Stimulated activated CD8-positive, alpha-beta memory T cell treated with anti-CD3 and anti-CD28 coated beads, Interleukin-12 subunit alpha, Interleukin-12 subunit beta, amount 100 ng/mL, for 24 hours (primary cell): ENCODE measurements at regions not wholly inside any gene's neighbourhood (a gene's known extent, or its start where the extent isn't known, plus 50 kb on each side); places are given as distances from the start of the nearest gene placed in this dataset.
"Not testable (repeated sequence)": the region's sequence is repeated elsewhere in the genome, so short reads cannot be mapped to it uniquely, and the experiment has no call there.

Experiments used
- DNase-seq: peaks from one replicate; pipeline ENCODE4 v3.0.0-alpha.2; 2020; ENCODE audit errors: extremely low read depth

DNA sequence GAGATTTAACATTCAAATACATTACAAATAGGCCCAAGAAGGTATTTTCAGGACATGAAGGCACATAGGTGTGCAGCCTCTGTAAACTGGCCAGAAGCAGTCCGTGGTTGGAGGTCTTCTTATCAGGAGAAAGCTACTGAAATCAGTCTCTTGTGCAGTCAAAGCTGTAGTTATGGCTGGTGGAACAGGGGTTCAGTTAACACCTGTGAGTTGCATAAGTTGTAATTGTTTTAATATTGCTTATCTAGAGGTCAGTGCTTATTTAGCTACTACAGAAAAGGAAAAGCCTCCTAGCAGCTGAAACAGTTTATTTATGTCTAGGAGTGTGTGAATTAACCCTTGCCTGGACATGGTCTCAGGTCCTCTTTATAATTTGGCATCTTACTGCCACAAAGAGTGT is 377.6 kb upstream of the MDGA2 start:
- no peak for DNase-seq

DNA sequence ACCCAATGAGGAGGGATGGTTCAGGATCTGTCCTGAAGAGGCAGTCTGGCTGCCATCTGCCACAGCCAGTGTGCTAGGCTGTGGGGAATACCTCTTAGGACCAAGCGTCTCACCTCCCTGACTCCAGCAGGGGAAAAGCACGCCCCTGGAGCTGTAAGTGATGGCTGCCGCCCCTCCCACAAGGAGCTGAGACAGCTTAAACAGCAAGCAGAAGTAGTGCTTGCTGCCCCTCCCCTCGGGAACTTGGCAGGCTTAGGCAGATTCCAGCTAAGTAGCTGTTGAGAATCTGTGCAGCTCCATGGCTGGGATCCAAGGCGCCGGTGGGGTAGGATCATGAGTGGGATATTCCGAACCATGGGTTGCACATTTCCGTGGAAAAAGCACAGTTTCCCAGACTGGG is 360.4 kb upstream of the MDGA2 start:
- DNase-seq: no peak

DNA sequence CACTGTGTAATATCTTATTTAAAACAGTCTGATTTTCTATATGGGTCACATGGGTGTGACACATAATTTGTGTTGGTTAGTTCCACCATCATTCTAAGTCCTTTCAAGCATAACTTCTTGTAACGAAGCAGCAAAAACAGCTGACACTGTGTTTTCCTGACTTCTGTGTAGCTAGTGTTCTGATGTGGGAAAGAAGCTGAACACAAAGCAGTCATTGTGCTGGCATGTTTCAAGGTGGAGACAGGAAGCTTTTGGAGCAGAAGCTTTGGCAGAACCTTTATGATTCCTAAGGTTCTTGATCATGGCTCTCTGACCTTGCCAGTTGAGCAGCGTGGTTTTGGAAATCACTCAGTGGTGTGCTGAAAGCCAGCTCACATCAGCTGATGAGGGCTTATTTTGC is 351.7 kb upstream of the MDGA2 start:
- DNase-seq: no peak

DNA sequence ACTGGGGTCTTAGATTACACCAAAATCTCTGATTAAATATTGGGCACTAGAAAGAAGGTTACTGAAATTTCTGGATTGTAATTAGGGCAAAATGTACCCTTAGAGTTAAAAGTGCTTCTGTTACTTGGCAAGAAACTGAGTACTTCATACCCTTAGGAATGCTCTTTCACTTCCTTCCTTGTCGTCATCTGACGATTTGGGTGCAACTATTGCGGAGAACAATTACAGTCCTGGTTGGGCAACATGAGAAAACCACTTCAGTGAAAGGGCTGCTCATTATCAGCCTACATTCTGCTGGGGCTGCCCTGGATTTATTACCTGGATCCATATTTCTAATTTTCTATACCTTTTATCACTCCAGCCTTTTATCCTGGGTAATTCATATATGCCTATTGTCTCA is 348.5 kb upstream of the MDGA2 start:
- DNase-seq: no peak

DNA sequence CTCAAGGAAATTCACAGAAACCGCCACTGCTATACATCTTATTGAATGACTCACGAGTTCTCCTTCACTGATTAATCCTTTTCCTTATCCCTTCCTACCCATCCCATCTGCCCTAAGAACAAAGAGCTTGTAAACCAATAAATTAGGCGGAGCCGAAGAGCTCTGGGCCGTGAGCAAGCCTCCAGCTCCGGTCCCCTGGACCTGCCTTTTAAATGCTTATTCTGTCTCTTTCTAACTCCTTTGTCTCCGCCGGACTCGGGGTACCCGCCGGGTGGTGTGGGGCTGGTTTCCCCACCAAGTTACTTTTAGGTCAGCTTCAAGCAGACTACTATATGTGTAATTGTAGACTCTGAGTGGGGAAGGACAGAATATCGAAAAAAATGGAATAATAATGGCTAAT is 336.1 kb upstream of the MDGA2 start:
- DNase-seq: not testable (repeated sequence)

DNA sequence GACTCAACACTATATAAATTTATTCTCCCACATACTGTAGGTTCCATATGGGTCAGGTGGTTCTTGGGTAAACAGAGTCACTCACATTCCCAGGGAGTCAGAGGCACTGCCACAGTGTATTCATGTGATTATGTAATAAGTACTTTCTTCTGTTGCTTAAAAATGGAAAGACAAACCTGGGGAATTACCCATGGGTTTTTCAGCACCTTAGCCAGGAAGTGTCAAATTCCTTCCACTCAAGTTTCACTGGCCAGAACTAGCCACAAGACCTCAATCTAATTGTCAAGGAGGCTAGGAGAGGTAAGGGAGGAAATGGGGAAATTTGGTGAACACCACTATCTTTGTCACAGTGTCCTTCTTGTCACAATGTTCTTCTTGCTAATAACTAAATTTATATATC is 333.2 kb upstream of the MDGA2 start:
- no peak for DNase-seq

DNA sequence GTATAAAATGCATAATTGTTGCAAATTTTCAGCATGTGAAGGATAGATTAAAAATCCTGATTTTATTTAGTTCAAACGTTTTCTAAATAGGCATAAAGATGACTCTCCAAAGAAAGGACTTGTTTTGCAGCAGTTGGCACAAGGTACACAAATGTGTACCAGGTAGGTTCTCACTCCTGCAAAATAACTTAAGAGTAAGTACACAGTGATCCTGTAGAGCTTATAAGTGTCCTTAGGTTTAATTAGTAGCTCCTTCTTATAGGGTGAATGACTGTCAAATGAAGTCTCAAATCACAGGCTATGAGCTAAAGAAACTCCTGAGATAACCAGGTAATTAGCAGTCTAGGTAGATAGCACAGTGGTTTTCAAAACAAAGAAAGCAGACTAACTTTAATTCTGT is 330.6 kb upstream of the MDGA2 start:
- no peak for DNase-seq

DNA sequence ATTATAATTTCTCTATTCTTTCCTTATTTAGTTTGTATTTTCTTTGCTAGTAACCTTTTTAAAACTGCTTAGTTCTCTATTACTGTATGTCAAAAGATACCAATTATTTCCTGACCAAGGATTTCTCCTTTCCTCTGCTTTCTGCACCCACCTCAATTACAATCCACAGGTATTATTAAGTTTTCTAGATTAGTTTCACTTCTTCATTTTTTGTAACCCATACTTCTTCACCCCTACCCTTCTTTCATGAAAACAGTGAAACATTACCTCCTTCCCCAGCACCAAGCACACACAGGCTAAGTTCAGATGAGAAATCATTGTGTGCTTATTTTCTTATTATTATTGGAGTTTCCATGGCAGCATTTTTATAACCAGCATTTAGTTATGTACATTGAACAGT is 318.5 kb upstream of the MDGA2 start:
- DNase-seq: no peak

DNA sequence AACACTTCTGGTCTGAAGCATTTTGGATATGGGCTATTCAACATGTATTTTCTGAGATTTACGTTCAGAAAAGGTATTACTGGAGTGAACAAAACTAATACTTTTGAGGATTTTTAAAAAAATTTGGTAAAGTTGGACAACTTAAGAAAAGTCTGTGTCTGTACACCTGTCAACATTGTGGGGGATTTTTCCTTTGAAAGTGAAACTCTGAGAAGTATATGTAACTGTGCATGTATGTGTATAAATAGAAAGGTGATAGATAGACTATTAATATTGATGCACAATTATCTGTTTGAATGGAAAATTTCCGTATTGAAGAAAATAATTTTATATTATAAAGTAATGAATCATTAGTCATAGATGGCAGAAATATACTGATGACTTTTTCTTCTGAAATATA is 312.8 kb upstream of the MDGA2 start:
- no peak for DNase-seq

DNA sequence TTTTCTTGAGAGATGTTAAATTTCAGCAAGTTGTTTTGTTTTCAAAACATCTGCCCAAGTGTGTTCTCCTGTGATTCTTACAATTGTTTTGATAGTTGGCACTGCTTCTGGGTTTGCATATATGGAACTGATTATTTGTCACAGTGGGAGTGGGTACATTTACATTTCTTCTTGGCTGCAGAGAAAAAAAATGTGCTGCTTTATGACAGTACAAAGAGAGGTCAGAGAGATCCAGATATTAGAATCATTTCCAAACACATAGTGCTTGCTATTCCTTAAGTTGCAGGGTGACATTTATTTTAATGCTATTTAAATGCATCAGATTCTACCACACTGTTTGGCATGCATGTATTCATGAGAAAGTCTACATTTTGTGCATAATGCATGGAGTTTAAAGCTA is 303.5 kb upstream of the MDGA2 start:
- no peak for DNase-seq

DNA sequence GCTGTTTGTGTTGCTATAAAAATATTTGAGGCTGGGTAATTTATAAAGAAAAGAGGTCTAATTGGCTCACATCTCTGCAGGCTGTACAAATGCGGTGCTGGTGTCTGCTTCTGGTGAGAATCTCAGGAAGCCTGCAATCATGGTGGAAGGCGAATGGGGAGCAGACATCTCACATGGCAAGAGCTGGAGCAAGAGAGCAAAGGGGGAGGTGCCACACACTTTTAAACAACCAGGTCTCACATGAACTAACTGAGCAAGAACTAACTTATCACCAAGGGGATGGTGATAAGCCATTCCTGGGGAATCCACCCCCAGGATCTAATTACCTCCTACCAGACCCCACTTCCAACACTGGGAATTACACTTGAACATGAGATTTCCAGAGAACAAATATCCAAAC is 300.7 kb upstream of the MDGA2 start:
- no peak for DNase-seq

DNA sequence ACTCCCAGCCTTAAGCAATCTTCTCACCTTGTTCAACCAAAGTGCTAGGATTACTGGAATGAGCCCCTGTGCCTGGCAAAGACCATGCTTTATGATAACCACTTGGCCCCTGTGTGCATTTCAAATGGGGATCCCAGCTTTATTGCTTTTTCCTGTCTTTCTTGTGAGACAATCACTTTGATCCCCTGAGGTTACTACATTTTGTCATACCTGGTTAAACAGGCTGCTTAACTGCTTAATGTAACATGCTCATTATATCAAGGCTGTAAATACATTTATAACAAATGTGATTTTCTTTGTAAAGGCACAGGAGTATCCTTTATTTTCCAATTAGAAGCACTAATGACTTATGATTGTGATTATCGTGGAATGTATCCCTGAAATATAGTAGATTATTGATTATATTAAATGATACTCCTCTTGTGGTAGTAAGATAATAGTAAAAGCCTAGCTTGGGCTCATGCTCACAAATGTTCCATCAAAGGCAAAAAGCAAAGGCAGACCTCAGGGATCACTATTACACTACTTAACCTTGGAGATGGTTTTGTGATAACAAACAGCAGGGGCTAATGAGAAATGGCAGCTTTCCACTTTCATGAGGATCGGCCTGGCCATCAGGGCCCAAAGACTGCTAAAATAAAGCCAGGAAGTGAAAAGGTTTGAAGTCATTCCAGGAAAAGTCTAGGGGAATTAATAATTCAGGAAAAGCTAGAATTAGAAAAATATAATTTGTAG is 290.8 kb upstream of the MDGA2 start:
- no peak for DNase-seq

DNA sequence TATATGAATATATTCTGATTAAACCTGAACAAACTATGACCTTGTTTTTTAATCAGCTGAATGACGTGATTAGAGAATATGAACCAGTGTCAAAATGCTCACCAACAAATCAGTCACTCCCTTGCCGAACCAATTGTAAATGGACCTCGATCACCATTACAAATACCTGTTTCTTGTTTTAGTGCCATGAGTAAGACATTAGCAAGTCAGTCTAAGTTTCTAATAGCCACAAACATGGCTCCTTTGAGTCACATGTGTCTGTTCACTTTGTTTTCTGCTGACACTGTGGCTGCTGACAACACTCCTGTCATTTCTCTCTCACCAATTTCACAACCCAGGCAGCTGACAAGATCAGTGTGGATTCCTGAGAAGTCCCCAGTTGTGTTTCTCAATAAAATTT is 286.2 kb upstream of the MDGA2 start:
- no peak for DNase-seq

DNA sequence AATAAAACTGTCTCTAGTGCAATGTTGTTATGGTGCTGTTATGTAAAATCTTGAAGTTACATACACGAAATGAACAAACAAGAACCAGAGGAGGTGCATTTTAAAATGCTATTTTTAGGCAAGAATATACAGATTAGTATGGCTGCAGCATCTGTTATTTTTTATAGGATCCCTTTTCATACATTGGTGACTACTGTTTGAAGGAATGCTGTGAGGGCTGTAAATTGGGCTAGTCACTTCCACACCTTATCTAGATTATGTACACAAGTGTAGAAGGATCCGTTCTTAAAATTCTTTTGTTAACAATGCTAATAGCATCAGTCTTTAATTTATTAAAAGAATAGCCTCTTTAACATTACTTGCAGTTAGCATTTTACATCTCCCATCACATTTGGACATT is 284.3 kb upstream of the MDGA2 start:
- DNase-seq: no peak

DNA sequence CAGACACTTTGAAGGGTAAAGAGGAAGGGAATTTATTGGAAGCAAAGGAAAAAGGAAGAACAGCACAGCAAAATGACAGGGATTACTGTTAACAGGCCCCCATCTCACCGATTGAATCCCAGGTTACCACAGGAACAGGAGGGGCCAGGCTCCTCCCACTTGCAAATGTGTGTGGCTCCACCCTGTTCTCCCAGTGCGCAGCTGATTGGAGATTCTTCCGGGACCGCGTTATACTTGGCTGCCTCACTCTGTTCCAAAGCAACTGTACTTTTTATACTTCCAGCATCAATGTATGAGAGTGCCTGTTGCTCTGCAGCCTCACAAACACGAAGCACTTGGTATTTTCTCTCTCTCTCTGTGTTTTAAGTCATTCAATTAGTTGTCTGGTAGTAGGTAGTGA is 273.6 kb upstream of the MDGA2 start:
- no peak for DNase-seq

DNA sequence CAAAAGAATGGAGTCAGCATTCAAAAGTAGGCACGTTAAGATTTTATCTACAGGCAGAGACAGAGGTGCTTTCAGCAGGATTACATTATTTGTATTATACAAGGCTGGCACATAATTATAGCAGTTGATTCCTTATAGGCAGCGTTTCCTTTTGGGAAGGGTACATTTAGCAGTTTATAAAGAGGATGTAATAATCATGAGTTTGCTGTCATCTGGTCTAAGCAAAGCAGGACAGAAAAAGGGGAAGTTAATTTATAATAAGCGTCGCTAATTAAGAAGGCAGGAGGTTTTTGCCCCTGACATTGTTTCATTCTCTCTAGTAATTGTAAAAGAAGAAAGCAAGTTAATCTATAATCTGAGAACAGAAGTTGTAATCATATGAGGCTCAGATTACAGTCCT is 259.9 kb upstream of the MDGA2 start:
- no peak for DNase-seq

DNA sequence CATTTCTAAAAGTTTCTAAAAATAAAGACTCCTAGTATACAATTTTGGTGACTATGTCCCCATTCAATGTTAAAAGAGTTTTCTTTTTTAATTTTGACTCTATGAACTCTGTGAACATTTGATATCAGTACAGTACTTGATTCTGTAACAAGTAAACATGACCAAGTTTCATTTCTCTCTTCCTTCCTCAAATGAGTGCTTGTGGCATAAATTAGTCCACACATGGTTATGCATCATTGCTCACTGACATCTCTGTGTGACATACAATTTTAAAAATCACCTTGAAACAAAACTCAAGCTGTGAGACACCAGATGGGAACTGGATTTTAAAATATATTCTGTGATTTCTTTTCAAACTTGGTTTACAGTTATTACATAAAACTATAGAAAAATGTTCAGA is 253.9 kb upstream of the MDGA2 start:
- no peak for DNase-seq

DNA sequence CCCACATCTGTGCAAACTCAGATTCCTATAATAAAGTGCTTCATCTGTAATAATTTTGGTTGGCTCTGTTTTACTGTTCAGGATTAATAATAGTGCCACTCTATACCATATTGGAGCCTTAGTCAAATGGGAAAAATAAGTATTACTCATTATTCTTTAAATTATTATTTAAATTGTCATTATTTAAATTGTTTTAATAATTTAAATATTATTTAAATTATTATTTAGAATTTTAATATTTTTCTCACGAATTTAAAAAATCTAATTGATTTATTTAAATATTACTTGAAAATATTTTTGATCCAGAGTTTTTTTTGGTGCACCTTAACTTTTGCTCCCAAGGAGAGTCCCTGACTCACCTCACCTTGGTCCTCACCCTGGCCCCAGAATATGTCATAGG is 245.7 kb upstream of the MDGA2 start:
- no peak for DNase-seq

DNA sequence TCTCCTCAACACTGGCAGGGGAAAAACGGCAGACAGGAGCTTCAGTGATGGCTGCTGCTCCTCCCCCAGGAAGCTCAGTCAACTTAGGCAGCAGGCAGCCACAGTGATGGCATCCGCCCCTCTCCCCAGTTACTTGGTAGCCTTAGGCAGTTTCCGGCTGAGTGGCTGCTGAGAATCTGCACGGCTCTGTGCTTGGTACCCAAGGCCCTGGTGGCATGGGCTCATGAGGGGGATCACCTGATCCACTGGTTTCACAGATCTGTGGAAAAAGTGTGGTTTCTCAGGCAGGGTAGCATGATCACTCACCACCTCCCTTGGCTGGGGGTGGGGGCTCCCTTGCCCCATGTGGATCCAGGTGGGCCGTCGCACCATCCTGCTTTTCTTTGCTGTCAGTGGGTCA is 244.6 kb upstream of the MDGA2 start:
- DNase-seq: no peak

DNA sequence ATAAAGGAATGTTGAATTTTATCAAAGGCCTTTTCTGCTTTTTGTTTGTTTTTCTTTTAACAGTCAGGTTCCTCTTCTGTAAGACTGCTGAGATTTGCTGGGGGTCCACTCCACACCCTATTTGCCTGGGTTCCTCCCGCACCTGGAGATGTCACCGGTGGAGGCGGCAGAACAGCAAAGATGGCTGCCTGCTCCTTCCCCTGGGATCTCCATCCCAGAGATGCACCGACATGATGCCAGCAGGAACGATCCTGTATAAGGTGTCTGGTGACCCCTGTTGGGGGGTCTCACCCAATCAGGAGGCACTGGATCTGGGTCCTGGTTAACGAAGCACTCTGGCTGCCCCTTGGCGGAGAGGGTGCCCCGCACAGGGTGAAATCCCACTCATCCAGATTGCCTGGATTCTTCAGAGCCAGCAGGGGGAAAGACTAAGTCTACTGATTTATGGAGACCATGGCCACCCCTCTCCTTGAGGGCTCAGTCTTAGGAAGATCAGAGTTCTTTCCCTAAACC is 244.0 kb upstream of the MDGA2 start:
- no peak for DNase-seq

DNA sequence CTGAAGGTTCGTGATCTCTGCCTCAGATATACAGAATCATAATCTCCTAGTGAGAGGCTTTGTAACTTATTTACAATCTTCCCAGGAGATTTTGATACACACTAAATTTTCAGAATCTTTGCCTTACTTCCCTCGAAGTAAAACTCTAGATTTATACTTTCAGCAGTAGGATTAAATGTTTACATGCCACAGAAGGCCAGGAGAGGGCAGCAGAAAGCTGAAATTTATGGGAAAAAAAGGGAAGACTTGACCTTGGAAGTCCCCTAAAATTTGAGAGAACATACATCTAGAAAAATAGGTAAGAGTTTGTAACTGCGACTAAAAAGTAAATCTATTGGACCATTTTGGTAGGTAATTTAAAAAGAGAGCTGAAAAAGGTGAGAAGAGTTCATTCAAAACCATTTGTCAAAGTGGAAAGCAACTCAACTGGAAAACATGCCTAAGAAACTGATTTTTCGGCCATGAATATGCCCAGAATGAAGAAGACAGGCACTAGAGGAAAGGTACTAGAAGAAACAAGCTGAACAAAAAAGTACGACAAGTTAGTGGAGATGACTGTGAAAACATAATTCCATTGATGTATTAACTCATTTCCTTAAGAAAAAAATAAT is 242.0 kb upstream of the MDGA2 start:
- no peak for DNase-seq

DNA sequence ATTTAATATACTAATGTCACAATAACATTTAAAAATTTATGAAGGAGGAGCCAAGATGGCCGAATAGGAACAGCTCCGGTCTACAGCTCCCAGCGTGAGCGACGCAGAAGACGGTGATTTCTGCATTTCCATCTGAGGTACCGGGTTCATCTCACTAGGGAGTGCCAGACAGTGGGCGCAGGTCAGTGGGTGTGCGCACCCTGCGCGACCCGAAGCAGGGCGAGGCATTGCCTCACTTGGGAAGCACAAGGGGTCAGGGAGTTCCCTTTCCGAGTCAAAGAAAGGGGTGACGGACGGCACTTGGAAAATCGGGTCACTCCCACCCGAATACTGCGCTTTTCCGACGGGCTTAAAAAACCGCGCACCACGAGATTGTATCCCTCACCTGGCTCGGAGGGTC is 225.7 kb upstream of the MDGA2 start:
- not testable (repeated sequence) for DNase-seq

DNA sequence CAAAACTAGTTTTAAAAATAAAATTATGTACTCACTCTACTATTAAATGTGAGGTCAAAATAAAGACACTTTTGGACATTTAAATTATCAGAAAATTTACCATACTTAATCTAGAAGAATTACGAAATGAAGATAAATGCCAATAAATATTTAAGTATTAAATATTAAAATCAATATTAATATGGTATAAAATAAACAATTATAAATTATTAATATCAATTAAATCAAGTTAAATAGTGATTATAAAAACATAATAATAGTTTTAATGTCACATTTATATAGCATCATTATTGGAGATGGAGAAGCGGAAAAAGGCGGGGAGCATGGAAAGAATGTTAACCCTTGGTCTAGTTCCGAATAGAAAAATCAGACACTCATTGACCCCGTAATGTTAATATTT is 224.3 kb upstream of the MDGA2 start:
- no peak for DNase-seq

DNA sequence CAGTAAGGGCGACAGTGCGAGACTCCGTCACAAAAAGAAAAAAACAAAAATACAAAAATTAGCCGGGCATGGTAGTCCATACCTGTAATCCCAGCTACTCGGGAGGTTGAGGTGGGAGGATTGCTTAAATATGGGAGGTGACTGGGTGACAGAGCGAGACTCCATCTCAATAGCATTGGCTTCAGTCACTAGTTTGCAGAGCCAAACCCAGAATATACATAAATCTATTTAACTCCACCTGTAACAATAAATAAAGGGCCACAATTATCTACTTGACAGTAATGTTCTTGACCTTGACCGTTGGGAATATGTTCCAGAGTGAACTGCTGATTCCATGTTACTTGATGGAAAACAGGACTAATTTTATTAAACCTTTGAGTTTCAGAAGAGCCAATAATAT is 198.9 kb upstream of the MDGA2 start:
- DNase-seq: no peak
